GM12878 (cell line): ENCODE measurements at regions not wholly inside any gene's neighbourhood (a gene's known extent, or its start where the extent isn't known, plus 50 kb on each side); places are given as distances from the start of the nearest gene placed in this dataset.

ENCODE experiments used
- ATAC-seq: fragments of 200-7000 bp; cut with Tn5 transposase; 3 replicates; pipeline ENCODE4 v1.9.1; 2020; ENCODE audit warnings: mild to moderate bottlenecking, moderate library complexity
- BruUV-seq: library from RNA; stranded (reverse); fragments of 400-500 nt; replicated peaks from 2 replicates; lab custom pipeline; 2021; lab: Mats Ljungman, UMichigan
- CTCF ChIA-PET: fragments of 300-600 bp; sonication (Branson Sonifier 250); formaldehyde crosslinking; extraction: SDS; loops from one replicate; lab custom pipeline; 2021; ENCODE audit warnings: inconsistent platforms; lab: Yijun Ruan, JAX
- POLR2A ChIA-PET: fragments of 350-600 bp; formaldehyde crosslinking; extraction: SDS; loops from one replicate; lab custom pipeline; 2021; ENCODE audit warnings: inconsistent platforms; lab: Charles Lee
- RAD21 ChIA-PET: fragments of 300-600 bp; sonication (Branson Sonifier 250); formaldehyde crosslinking; loops from one replicate; lab custom pipeline; 2023; ENCODE audit warnings: antibody characterized with exemption; ENCODE audit not compliant: unreplicated experiment; lab: Charles Lee
- SMC1A ChIA-PET: fragments of 300-600 bp; sonication (Branson Sonifier 250); formaldehyde crosslinking; loops from one replicate; lab custom pipeline; 2023; ENCODE audit not compliant: unreplicated experiment, uncharacterized antibody; lab: Charles Lee
- DNase-seq: peaks from one replicate; pipeline ENCODE4 v3.0.0-alpha.2; 2011; ENCODE audit warnings: low read depth, low spot score
- FAIRE-seq: peaks from 3 replicates; lab custom pipeline; 2011; peaks lifted over from hg19 to GRCh38; lab: Jason Lieb, UNC
- H2AFZ ChIP-seq: 2 replicates; pipeline ENCODE4 v1.6.0; 2011; ENCODE audit warnings: low read depth, low read length, control low read depth; ENCODE audit not compliant: control insufficient read depth
- H3K27ac ChIP-seq: 2 replicates; pipeline ENCODE4 v1.5.1; 2011; ENCODE audit warnings: control low read depth; ENCODE audit not compliant: control insufficient read depth, insufficient read depth
- H3K27me3 ChIP-seq, 2 experiments: replicated peaks in 1 of 2; 2 replicates each; pipeline versions ENCODE4 v1.6.0 to v1.6.1; 2011; ENCODE audit warnings: low read length in 1 of 2; ENCODE audit not compliant: control insufficient read depth in 2 of 2, insufficient read depth in 2 of 2
- H3K36me3 ChIP-seq, 2 experiments: 2 replicates each; pipeline ENCODE4 v1.5.1; 2011; ENCODE audit warnings: low read length in 1 of 2; ENCODE audit not compliant: control insufficient read depth in 2 of 2, insufficient read depth in 2 of 2
- H3K4me1 ChIP-seq: 2 replicates; pipeline ENCODE4 v1.6.1; 2011; ENCODE audit warnings: mild to moderate bottlenecking, low read length, moderate library complexity, mixed read lengths; ENCODE audit not compliant: control insufficient read depth, insufficient read depth
- H3K4me2 ChIP-seq: 2 replicates; pipeline ENCODE4 v1.6.0; 2011; ENCODE audit warnings: control low read depth; ENCODE audit not compliant: control insufficient read depth, insufficient read depth
- H3K4me3 ChIP-seq: fragments of 200-600 bp; sonication (generic); 2 replicates; pipeline ENCODE4 v1.5.1; 2016
- H3K79me2 ChIP-seq: 2 replicates; pipeline ENCODE4 v1.6.0; 2011; ENCODE audit warnings: low read length; ENCODE audit not compliant: control insufficient read depth, insufficient read depth
- H3K9ac ChIP-seq: 2 replicates; pipeline ENCODE4 v1.8.0; 2011; ENCODE audit warnings: low read length, control low read depth, mixed read lengths; ENCODE audit not compliant: control insufficient read depth, insufficient read depth
- H3K9me3 ChIP-seq: replicated peaks from 3 replicates; pipeline ENCODE4 v1.5.1; 2011; ENCODE audit warnings: mild to moderate bottlenecking, low read length; ENCODE audit not compliant: control insufficient read depth, insufficient read depth
- H4K20me1 ChIP-seq: 2 replicates; pipeline ENCODE4 v1.6.0; 2011; ENCODE audit not compliant: control insufficient read depth, insufficient read depth
- BMI1 ChIP-seq: fragments of 450-650 bp; IDR thresholded peaks from 2 replicates; pipeline ENCODE4 v1.6.1; 2016; ENCODE audit warnings: mild to moderate bottlenecking, moderate library complexity, borderline replicate concordance
- CBFB ChIP-seq: IDR thresholded peaks from 2 replicates; pipeline ENCODE4 v1.6.1; 2016; ENCODE audit warnings: antibody characterized with exemption, low read depth
- CUX1 ChIP-seq: IDR thresholded peaks from 2 replicates; pipeline ENCODE4 v1.6.1; 2012; ENCODE audit warnings: improper control_type of control experiment, low read depth, low read length; ENCODE audit not compliant: insufficient replicate concordance
- ELK1 ChIP-seq: IDR thresholded peaks from 2 replicates; pipeline ENCODE4 v1.6.1; 2012; ENCODE audit warnings: low read depth, low read length, improper control_type of control experiment
- ESRRA ChIP-seq: IDR thresholded peaks from 2 replicates; pipeline ENCODE4 v1.6.1; 2012; ENCODE audit warnings: mild to moderate bottlenecking, low read length, improper control_type of control experiment
- FOS ChIP-seq: IDR thresholded peaks from 3 replicates; pipeline ENCODE4 v1.6.1; 2011; ENCODE audit warnings: borderline replicate concordance; ENCODE audit not compliant: insufficient read length; ENCODE audit errors: extremely low read depth
- HDAC2 ChIP-seq: fragments of 200-600 bp; sonication (generic); IDR thresholded peaks from 2 replicates; pipeline ENCODE4 v1.6.1; 2017
- HDAC6 ChIP-seq: fragments of 200-600 bp; sonication (generic); IDR thresholded peaks from one replicate; pipeline ENCODE4 v1.8.0; 2017; ENCODE audit warnings: antibody characterized with exemption; ENCODE audit not compliant: unreplicated experiment
- MYB ChIP-seq: fragments of 150-350 bp; IDR thresholded peaks from 2 replicates; pipeline ENCODE4 v1.6.1; 2014; ENCODE audit warnings: mild to moderate bottlenecking, low read depth, low read length, borderline replicate concordance
- NR2C1 ChIP-seq: fragments of 450-650 bp; IDR thresholded peaks from 2 replicates; pipeline ENCODE4 v1.6.1; 2017; ENCODE audit warnings: antibody characterized with exemption, mild to moderate bottlenecking, moderate library complexity
- RFX5 ChIP-seq: IDR thresholded peaks from 2 replicates; pipeline ENCODE4 v1.6.1; 2011; ENCODE audit warnings: low read depth, low read length, improper control_type of control experiment
- SMAD5 ChIP-seq: IDR thresholded peaks from 2 replicates; pipeline ENCODE4 v1.6.1; 2016; ENCODE audit warnings: antibody characterized with exemption, low read depth
- SUZ12 ChIP-seq: fragments of 200-600 bp; sonication (generic); IDR thresholded peaks from one replicate; pipeline ENCODE4 v1.6.1; 2018; ENCODE audit warnings: antibody characterized with exemption, mild to moderate bottlenecking; ENCODE audit not compliant: unreplicated experiment
- YBX1 ChIP-seq: fragments of 450-650 bp; IDR thresholded peaks from 2 replicates; pipeline ENCODE4 v1.6.1; 2016; ENCODE audit warnings: antibody characterized with exemption
- ZNF217 ChIP-seq: fragments of 450-650 bp; IDR thresholded peaks from 2 replicates; pipeline ENCODE4 v1.6.1; 2017; ENCODE audit warnings: antibody characterized with exemption, mild to moderate bottlenecking
- ZNF592 ChIP-seq: fragments of 450-650 bp; IDR thresholded peaks from 2 replicates; pipeline ENCODE4 v1.6.1; 2017; ENCODE audit warnings: mild to moderate bottlenecking, moderate library complexity
- WGBS: methylation state at CpG from one replicate; pipeline ENCODE4 v1.1.6; 2016; ENCODE audit warnings: low lambda C conversion rate; ENCODE audit not compliant: insufficient replicate concordance, insufficient coverage; ENCODE audit errors: missing lambda C conversion rate; 5-methylcytosine and 5-hydroxymethylcytosine counted together
- in situ Hi-C: fragments of 300-500 bp; cut with MboI; formaldehyde crosslinking; loops from 9 replicates; pipeline ENCODE4 v1.14.3; 2018; ENCODE audit warnings: mixed read lengths
- intact Hi-C: fragments of 100-400 bp; cut with micrococcal nuclease; formaldehyde crosslinking; loops from one replicate; pipeline ENCODE4 v1.14.2; 2022; ENCODE audit not compliant: unreplicated experiment

GRCh38 chr9:36779582-36779981 lies 206.9 kb downstream of the MELK start:
- ChIA-PET SMC1A (no interaction called here), POLR2A (no interaction called here)
- WGBS: 38% methylated on average over 8 of the region's 8 CpGs
- TF ChIP-seq BMI1 (no peak), HDAC2 (no peak), YBX1 (no peak), HDAC6 (no peak), CBFB (no peak), ESRRA (no peak), SUZ12 (no peak), NR2C1 (no peak), ZNF217 (no peak), ELK1 (no peak), FOS (no peak), MYB (no peak), SMAD5 (no peak), ZNF592 (no peak), RFX5 (no peak), CUX1 (no peak)

More at GRCh38 chr9:36779582-36779981, 206.9 kb downstream of the MELK start:
- no peak overlapping the region for H2AFZ ChIP-seq
- ATAC-seq: no peak
- no peaks in the 10 kb centered on the region for H3K79me2 ChIP-seq
- in situ Hi-C loops: no loop called here
- no peaks in the 10 kb centered on the region for H3K4me1 ChIP-seq
- peaks cover 0 to 5% of the 10 kb centered on the region in 2 experiments; a peak in 2 of 4 replicates for H3K27me3 ChIP-seq
- H3K9ac ChIP-seq: no peak overlapping the region
- no peak overlapping the region for H3K27ac ChIP-seq
- no peaks in the 10 kb centered on the region for H4K20me1 ChIP-seq
- no peak for DNase-seq
- no peak for FAIRE-seq
- H3K4me3 ChIP-seq: no peak overlapping the region
- no peaks in the 10 kb centered on the region for H3K36me3 ChIP-seq
- BruUV-seq: no TSS peak
- intact Hi-C loops: no loop called here
- ChIA-PET RAD21 (no interaction called here), CTCF (no interaction called here)
- no peak overlapping the region for H3K4me2 ChIP-seq
- H3K9me3 ChIP-seq: no peaks in the 10 kb centered on the region
